AG04450 (cell line): ENCODE measurements at regions not wholly inside any gene's neighbourhood (a gene's known extent, or its start where the extent isn't known, plus 50 kb on each side); places are given as distances from the start of the nearest gene placed in this dataset.

Experiments used
- CTCF ChIA-PET: fragments of 300-600, 350-600 bp; formaldehyde crosslinking; extraction: SDS; loops from one replicate; lab custom pipeline; 2022; ENCODE audit warnings: antibody characterized with exemption, inconsistent platforms; lab: Charles Lee
- POLR2A ChIA-PET: fragments of 350-600 bp; formaldehyde crosslinking; extraction: SDS; loops from one replicate; lab custom pipeline; 2021; ENCODE audit warnings: antibody characterized with exemption, inconsistent platforms; lab: Yijun Ruan, JAX
- DNase-seq: peaks from one replicate; pipeline ENCODE4 v3.0.0-alpha.2; 2011; ENCODE audit warnings: low read depth, low spot score
- H3K27ac ChIP-seq: one replicate; pipeline ENCODE4 v1.5.1; 2012; ENCODE audit warnings: low read depth, low read length, control low read depth
- H3K27me3 ChIP-seq: one replicate; pipeline ENCODE4 v1.6.0; 2012; ENCODE audit warnings: low read length; ENCODE audit not compliant: control insufficient read depth, insufficient read depth
- H3K4me3 ChIP-seq: 2 replicates; pipeline ENCODE4 v1.5.1; 2011; ENCODE audit warnings: mild to moderate bottlenecking, low read depth, low read length, control low read depth
- H3K9me3 ChIP-seq: 2 replicates; pipeline ENCODE4 v1.5.1; 2012; ENCODE audit warnings: low read length; ENCODE audit not compliant: control insufficient read depth, insufficient read depth
- TF ChIP-seq, protein P1 (sequence below): IDR thresholded peaks from 2 replicates; pipeline ENCODE4 v1.5.1; 2011; ENCODE audit warnings: low read depth, low read length, control low read depth, inconsistent platforms

DNA sequence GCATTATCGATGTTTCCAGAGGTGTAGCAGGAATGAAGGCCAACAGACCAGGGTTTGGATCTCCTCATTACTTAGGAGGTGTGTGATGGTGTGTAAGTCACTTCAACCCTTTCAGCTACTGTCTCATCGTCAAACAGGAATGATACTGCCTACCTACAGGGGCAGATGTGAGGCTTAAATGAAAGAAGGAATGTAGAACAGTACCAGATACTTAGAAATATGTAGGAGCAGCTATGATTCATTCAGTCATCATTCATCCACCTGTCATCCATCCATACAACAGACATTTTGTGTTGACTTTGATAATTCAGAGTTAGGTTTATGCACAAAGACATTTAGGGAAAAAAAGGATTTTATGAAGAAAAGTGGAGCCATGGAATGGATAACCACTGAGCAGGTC is 486.9 kb upstream of the DAB1 start:
- POLR2A ChIA-PET = no interaction called here
- Histone ChIP-seq H3K9me3 (no peaks in the 10 kb centered on the region), H3K27ac (no peak overlapping the region), H3K4me3 (no peak overlapping the region), H3K27me3 (no peaks in the 10 kb centered on the region)
- TF ChIP-seq, protein P1, sequence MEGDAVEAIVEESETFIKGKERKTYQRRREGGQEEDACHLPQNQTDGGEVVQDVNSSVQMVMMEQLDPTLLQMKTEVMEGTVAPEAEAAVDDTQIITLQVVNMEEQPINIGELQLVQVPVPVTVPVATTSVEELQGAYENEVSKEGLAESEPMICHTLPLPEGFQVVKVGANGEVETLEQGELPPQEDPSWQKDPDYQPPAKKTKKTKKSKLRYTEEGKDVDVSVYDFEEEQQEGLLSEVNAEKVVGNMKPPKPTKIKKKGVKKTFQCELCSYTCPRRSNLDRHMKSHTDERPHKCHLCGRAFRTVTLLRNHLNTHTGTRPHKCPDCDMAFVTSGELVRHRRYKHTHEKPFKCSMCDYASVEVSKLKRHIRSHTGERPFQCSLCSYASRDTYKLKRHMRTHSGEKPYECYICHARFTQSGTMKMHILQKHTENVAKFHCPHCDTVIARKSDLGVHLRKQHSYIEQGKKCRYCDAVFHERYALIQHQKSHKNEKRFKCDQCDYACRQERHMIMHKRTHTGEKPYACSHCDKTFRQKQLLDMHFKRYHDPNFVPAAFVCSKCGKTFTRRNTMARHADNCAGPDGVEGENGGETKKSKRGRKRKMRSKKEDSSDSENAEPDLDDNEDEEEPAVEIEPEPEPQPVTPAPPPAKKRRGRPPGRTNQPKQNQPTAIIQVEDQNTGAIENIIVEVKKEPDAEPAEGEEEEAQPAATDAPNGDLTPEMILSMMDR = no peak
- no peak for DNase-seq
- CTCF ChIA-PET = no interaction called here

DNA sequence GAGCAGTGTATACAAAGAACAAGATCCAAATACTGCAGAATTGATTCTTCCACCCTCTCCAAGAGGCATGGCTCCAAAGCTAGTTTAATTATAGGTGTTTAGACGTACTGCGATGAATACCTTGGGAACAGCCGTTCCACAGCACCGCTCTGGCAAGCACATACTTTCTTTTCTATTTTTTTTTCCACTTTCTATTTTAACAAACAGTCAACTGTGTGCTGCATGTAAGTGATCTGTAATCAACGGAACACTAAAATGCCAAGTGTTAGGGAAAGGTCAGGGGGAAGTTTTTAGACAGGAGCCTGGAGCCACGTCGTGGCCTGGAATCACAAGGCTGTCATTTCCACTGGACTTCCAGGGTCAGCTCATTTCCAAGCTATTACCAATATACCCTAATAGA is 486.4 kb upstream of the DAB1 start:
- ChIA-PET POLR2A (no interaction called here), CTCF (no interaction called here)
- Histone ChIP-seq H3K9me3 (no peaks in the 10 kb centered on the region), H3K4me3 (no peak overlapping the region), H3K27ac (no peak overlapping the region), H3K27me3 (no peaks in the 10 kb centered on the region)
- no peak for DNase-seq
- TF ChIP-seq, protein P1 = no peak

DNA sequence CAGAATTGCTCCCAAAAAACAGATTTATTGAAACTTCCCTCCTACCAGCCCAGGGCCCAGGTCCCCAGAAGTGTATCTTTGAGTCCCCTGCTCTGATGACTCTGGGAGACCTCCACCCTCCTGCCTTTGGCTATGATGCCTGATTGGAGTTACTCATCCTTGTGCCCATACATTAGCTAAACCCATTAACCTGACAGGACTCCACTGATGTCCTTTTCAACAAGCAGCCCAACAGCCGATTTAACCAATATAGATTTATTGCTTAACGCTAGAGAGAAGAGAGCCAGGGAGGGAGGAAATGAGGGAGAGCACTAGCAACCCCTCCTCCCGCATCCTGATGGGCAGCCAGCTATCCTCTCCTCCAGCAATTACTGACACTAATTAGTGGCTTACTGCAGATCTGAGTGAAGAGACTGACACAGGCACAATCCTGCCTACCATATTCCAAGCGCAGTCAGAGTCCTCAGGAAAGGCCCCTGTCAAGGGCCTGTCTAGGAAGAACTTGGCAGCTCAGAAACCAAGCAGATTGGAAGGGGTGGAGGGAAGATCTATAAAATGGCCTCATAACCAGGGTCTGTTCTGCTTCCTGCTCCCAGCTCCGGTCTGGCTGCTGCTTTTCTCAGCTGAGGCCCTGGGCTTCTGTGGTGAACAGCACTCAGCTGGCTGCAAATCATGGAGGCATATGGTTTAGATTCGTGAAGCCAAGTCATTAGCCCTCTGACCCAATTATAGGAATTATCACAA is 484.5 kb upstream of the DAB1 start:
- Histone ChIP-seq H3K4me3 (no peak overlapping the region), H3K27ac (no peak overlapping the region), H3K9me3 (no peaks in the 10 kb centered on the region), H3K27me3 (no peaks in the 10 kb centered on the region)
- POLR2A ChIA-PET = no interaction called here
- DNase-seq = no peak
- TF ChIP-seq, protein P1 = no peak
- CTCF ChIA-PET = no interaction called here

DNA sequence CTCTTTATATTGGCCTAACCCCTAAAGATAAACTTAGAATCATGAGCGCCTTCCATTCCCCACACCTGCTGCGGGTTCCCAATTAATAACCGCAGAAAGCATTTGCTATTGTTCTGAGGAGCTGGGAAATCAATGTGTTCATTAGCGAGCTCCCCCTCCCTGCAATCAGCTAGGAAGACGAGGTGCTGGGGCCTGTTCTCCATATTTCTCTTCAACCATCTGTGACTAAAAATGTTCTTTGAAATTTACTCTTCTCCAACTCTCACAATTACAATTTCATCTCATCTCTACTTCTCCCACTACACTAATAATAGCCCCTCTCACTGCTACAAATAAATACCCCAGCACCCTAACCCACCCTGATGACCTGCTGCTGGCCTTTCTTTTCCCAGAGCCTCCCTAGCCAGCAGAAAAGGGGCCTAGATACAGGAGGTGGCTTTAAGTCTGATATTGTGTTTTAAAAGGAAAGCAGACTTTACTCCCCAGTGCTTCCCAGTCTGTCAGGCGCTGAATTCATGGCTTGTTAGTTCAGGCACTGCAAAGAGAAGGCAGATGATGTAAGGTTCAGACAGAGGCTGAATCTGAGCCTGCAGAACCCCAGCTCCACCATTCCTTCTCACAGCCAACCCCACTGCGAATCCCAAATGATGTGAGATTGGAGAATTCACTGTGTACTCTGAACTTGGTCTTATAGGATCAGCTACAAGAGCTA is 477.5 kb upstream of the DAB1 start:
- ChIA-PET POLR2A (no interaction called here), CTCF (no interaction called here)
- Histone ChIP-seq H3K27ac (peak overlapping the region; percentile 21), H3K4me3 (no peak overlapping the region), H3K9me3 (no peaks in the 10 kb centered on the region), H3K27me3 (no peaks in the 10 kb centered on the region)
- no peak for DNase-seq
- TF ChIP-seq, protein P1 = no peak

DNA sequence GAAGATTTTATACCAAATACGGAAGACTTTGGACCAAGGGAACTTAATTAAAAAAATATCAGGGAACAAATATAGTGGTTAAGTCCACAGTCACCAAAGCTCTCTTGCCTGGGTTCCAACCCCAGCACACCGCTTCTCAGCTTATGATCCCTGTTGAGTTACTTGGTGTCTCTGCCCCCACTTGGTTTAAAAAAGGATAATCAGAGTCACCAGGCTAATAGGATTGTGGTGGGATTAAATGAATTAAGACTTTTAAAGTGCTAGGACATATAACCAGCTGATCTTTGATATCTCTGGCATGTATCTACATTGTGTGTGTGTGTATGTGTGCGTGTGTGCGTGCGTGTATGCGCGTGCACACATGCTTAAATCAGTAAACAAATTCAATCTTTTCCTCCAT is 474.7 kb upstream of the DAB1 start:
- CTCF ChIA-PET = no interaction called here
- Histone ChIP-seq H3K27ac (no peak overlapping the region), H3K27me3 (no peaks in the 10 kb centered on the region), H3K4me3 (no peak overlapping the region), H3K9me3 (no peaks in the 10 kb centered on the region)
- POLR2A ChIA-PET = no interaction called here
- TF ChIP-seq, protein P1 = no peak
- no peak for DNase-seq
